ENCODE measurements at regions not wholly inside any gene's neighbourhood (a gene's known extent, or its start where the extent isn't known, plus 50 kb on each side); places are given as distances from the start of the nearest gene placed in this dataset.

- TF ChIP-seq POLR2AphosphoS5 (IDR thresholded peaks at IDR 0.05; ENCODE audit: low read depth, low read length) = no peak
- no peak for TF ChIP-seq SIN3A (IDR thresholded peaks at IDR 0.05; ENCODE audit: borderline replicate concordance, insufficient read depth, low read length)
- no peak for TF ChIP-seq REST (IDR thresholded peaks at IDR 0.05; ENCODE audit: insufficient read depth in 1 of 2, low read depth in 2 of 2, low read length in 2 of 2)
- no peak for TF ChIP-seq TAF1 (IDR thresholded peaks at IDR 0.05; ENCODE audit: borderline replicate concordance, insufficient read depth, low read length)
Observed at GRCh38 chr10:33893506-33893905, 559.0 kb upstream of the NRP1 start.

Data from PFSK-1 (cell line).